Esophagus squamous epithelium (tissue), 4 donors: ENCODE measurements at regions not wholly inside any gene's neighbourhood (a gene's known extent, or its start where the extent isn't known, plus 50 kb on each side); places are given as distances from the start of the nearest gene placed in this dataset.

ENCODE experiments used
- CTCF ChIP-seq, 6 experiments: fragments of 450-650 bp in 4 of 6; fragments of 200-600 bp in 2 of 6; sonication (generic) in 2 of 6; IDR thresholded peaks; one replicate each; pipeline ENCODE4 v1.5.1; 2016 to 2019; ENCODE audit warnings: antibody characterized with exemption in 6 of 6, mild to moderate bottlenecking in 4 of 6, moderate library complexity in 4 of 6
- POLR2A ChIP-seq, 4 donors: fragments of 450-650 bp; IDR thresholded peaks; one replicate each; pipeline ENCODE4 v1.6.1; 2017; ENCODE audit warnings: antibody characterized with exemption in 4 of 4, mild to moderate bottlenecking in 4 of 4, moderate library complexity in 3 of 4

- TF ChIP-seq CTCF (IDR thresholded peaks at IDR 0.05) = no peak
- no peak for TF ChIP-seq POLR2A (IDR thresholded peaks at IDR 0.05)
Observed at GRCh38 chr15:62945760-62946159, 96.8 kb upstream of the TPM1 start.
